Activated CD4-positive, CD25-positive, alpha-beta regulatory T cell (primary cell): ENCODE measurements at regions not wholly inside any gene's neighbourhood (a gene's known extent, or its start where the extent isn't known, plus 50 kb on each side); places are given as distances from the start of the nearest gene placed in this dataset.
"Not testable (repeated sequence)": the region's sequence is repeated elsewhere in the genome, so short reads cannot be mapped to it uniquely, and the experiment has no call there.

Experiments
- DNase-seq, 4 experiments: peaks; one replicate each; lab custom pipeline; 2025; lab: John Stamatoyannopoulos, UW

DNA sequence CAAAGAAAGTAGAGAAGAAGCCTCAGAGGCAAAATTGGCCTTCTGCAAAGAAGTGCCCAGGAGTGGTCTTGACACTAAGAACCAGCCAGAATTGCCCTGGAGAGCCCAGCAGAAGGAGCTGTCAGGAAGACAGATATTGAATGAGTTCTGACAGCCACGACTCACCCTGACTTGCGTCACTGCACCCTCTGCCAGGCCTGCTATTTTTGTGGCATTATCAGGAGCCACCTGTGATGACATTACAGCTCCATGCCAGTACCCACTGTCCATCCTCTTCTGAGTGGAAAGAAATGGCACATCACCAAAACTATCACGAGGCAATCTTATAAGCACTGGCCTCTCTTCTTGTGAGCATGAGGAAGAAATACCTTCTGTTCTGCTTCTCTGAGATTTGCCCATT lies 67.7 kb downstream of the SMIM20 start:
- no peak for DNase-seq

GRCh38 chr4:25982962-25983361 lies 68.9 kb downstream of the SMIM20 start:
- DNase-seq: no peak

DNA sequence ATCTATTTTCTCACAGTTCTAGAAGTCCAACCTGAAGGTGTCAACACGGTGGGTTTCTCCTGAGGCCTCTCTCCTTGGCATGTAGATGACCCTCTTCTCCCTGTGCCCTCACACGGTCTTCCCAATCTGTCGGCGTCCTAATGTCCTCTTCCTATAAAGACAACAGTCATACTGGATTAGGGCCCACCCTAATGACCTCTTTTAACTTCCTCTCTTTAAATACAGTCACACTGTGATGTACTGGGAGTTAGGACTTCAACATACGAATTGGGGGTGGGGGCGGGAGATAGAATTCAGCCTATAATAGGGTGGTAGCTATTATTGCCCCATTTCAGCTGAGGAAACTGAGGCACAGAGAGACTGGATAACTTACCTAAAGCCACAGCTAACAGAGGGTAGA lies 70.2 kb downstream of the SMIM20 start:
- DNase-seq: no peak

DNA sequence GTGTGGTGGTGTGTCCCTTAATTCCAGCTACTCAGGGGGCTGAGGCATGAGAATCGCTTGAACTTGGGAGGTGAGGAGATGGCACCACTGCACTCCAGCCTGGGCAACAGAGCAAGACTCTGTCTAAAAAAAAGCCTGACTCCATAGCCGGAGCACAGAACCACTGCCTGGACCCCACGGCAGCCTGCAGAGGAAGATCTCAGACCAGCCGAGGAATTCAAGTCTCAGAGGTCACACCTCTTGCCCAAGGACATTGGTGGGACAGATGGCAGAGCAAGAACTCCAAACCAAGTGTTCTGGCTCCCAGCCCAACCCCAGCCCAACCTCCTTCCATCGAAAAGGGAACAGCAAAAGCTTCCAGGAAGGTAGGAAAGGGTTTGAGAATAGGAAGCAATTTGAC lies 70.8 kb downstream of the SMIM20 start:
- no peak for DNase-seq

- DNase-seq: no peak
Observed at GRCh38 chr4:25986807-25987206, 72.8 kb downstream of the SMIM20 start.

DNA sequence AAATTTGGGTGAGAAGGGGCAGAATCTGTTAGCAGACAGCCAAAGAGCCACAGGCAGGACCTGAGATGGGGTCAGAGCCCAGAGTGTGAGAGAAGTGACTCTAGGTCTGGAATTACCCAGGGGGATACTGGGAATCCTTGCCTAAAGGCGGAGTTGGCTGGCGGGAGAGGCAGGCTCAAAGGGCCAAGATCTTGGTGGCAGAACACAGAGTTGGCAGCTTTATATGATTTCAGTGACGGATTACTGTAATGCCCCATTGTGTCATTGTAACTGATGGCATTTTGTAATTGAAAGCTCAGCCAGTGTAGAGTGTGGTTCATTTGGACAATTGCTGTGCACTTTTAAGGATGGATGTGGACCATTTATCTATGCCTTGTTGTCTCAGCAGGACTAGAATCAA lies 77.3 kb downstream of the SMIM20 start:
- DNase-seq: no peak

GRCh38 chr4:25993395-25994185 lies 79.6 kb downstream of the SMIM20 start:
- DNase-seq: no peak

GRCh38 chr4:25994577-25994976 lies 80.6 kb downstream of the SMIM20 start:
- not testable (repeated sequence) for DNase-seq

GRCh38 chr4:26000274-26000950 lies 86.4 kb downstream of the SMIM20 start:
- no peak for DNase-seq

DNA sequence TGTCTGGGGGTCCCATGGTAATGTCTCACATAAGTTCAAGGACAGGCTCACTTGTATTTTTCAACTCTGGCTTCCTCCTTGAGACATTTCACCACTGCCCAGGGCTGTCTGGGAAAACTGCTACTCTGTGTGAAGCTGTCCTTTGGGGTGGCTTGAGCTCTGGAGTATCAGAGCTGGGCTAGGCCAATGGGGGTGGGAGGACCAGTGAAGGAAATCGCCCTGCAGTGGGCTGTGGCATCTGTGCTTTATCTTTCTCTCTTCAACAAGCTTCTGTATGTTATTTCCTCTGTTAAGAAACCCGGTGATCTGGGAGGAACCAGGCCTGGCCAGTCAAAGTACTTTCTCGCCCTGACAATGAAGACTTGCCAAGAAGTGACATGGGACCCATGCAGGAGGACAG lies 87.4 kb downstream of the SMIM20 start:
- no peak for DNase-seq

- DNase-seq: no peak
Observed at GRCh38 chr4:26001816-26002215, 87.8 kb downstream of the SMIM20 start.

- no peak for DNase-seq
Observed at GRCh38 chr4:26003056-26003455, 89.0 kb downstream of the SMIM20 start.

GRCh38 chr4:26004290-26004689 lies 90.3 kb downstream of the SMIM20 start:
- no peak for DNase-seq

DNA sequence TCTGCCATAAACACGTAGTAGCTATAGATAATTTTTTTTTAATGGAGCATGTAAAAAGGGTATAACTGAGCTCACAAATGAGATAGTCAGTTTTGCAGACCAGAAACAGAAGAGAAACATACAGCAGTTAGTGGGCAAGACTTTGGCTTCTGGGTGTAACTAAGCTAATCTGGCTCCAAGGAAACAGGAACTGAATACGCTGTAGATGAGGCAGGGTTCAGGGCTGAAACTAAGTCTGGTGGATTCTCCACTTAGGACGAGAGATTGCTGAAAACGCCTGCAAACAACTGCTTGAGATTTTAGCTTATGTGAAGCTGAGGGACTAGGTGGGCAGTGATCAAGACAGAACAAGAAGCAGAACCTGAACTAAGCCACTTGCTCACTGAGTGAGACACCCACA lies 91.7 kb downstream of the SMIM20 start:
- DNase-seq: no peak

GRCh38 chr4:26008737-26009136 lies 94.7 kb downstream of the SMIM20 start:
- no peak for DNase-seq

GRCh38 chr4:26009502-26009901 lies 95.5 kb downstream of the SMIM20 start:
- no peak for DNase-seq

DNA sequence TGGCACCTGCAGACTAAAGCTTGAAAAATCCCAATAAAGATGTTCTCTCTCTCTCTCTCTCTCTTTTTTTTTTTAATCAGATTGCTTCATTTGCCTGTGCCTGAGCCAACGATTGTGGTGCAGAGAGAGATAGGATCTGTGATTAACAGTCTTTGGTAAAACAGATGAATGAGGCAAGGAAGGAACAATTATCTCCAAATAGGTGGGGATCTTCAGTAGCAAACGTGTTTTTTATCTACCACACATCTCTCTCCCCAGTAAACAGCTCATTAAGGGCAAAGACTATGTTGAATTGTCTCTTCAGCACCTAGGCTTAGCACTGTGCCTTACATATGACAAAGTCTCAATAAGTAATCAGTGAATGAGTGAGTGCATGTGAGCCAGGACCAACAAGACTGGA lies 96.3 kb downstream of the SMIM20 start:
- DNase-seq: no peak

DNA sequence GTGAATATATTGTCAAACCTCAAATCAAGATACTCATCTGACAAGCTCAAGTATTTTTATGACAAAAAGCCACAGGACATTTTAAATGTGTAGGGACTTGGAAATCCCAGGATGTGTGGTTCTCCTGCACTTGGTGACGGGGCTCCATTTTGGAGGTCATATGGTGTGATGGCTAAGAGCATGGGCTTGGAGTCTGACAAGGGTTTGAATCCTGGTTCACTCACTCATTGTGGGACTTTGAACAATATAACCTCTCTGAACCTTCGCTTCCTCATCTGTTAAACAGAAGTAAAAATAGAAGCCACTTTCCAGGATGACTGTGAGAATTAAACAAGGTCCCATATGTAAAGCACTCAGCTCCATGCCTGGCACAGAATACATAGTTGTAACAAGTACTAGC lies 99.6 kb downstream of the SMIM20 start:
- no peak for DNase-seq

DNA sequence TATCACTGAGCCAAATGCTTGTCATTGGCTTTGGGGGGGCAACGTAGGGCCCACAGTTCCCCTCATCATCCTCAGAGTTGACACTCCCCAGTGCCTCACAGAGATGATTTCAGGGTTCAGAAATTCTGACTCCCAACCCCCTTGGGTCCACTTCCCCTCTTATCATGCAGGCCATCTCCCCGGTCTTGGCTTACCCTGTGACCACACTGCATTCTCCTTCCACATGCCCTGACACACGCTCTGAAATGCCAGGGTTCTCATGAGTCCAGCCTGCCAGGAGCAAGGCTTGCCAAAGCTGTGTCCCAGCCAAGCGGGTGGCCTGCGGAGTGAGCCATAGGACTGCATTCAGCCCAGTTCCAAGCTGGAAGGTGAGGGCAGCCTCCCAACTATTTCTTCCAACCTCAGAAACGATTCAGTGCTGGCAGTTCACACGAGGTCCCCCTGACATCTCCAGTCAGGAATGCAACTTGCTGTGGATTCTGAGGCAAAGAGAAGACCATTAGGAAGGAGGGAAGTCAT lies 101.2 kb downstream of the SMIM20 start:
- DNase-seq: no peak

DNA sequence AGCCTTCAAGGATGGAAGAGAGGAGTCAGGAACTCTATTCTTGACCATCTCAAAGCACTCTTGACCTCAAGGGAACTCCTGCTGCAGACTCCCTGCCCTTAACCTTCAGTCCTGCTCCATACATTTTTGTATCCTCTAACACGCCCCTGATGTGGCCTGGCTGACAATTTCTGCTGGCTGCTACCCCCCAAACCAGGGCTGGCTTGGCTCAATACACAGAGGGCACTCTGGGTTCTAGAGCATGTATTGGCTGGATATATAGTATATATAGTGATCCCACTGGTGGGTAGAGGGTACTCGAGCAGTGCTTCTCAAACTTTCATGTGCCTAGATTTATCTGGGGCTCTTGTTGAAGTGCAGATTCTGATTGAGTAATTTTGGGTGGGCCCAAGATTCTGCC lies 101.9 kb downstream of the SMIM20 start:
- no peak for DNase-seq

DNA sequence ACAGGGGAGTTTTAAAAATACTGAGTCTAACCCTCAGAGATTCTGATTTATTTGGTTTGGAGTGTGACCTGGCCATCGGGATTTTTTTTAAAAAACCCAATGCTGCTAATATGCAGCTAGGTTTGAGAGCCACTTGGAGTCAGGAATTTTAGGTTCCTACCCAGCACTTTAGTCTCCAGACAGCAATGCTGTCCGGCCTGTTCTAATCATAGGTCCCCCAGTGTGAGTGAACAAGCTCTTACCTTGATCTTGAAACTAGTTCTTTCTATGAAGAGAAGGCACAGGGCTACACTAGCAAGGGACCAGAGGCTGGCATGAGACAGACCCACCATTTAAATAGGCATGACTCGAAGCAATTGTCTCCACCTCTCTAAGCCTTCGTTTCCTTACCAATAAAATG lies 103.5 kb downstream of the SMIM20 start:
- DNase-seq: no peak

DNA sequence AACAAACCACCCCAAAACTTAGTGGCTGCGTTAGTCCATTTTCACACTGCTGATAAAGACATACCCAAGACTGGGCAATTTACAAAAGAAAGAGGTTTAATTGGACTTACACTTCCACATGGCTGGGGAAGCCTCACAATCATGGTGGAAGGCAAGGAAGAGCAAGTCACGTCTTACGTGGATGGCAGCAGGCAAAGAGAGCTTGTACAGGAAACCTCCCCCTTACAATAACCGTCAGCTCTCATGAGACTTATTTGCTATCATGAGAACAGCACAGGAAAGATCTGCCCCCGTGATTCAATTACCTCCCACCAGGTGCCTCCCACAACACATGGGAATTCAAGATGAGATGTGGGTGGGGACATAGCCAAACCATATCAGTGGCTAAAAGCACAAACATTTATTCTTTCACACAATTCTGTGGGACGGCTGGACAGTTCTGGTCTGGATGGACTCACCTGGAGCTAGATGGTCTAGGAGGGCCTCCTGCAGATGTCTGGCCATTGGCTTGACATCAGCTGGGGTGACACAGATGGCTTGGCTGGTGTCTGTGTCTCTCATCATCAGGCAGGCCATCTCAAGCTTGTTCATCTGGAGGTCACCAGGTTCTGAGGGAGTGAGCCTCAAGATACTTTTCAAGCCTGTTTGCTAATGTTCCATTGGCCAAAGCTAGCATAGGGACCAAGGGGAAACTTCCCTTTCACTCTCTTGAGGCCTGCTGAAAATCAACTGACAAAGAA lies 104.1 kb downstream of the SMIM20 start:
- not testable (repeated sequence) for DNase-seq
